ENCODE measurements at regions not wholly inside any gene's neighbourhood (a gene's known extent, or its start where the extent isn't known, plus 50 kb on each side); places are given as distances from the start of the nearest gene placed in this dataset.
A peak's percentile ranks its signal among the peaks of the same experiment; 100 is the strongest.

GRCh38 chr17:15027853-15028252 is 237.3 kb downstream of the PMP22 start:
- H3K4me1 ChIP-seq (ENCODE audit: control insufficient read depth, insufficient read depth, low read length): no peaks in the 10 kb centered on the region
- H3K4me3 ChIP-seq (ENCODE audit: low read length): no peak overlapping the region
- no peaks in the 10 kb centered on the region for H3K36me3 ChIP-seq (ENCODE audit: control insufficient read depth, insufficient read depth, low read length)
- TF ChIP-seq, protein P1, sequence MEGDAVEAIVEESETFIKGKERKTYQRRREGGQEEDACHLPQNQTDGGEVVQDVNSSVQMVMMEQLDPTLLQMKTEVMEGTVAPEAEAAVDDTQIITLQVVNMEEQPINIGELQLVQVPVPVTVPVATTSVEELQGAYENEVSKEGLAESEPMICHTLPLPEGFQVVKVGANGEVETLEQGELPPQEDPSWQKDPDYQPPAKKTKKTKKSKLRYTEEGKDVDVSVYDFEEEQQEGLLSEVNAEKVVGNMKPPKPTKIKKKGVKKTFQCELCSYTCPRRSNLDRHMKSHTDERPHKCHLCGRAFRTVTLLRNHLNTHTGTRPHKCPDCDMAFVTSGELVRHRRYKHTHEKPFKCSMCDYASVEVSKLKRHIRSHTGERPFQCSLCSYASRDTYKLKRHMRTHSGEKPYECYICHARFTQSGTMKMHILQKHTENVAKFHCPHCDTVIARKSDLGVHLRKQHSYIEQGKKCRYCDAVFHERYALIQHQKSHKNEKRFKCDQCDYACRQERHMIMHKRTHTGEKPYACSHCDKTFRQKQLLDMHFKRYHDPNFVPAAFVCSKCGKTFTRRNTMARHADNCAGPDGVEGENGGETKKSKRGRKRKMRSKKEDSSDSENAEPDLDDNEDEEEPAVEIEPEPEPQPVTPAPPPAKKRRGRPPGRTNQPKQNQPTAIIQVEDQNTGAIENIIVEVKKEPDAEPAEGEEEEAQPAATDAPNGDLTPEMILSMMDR (conservative IDR thresholded peaks at IDR 0.05): no peak
- WGBS, 2 experiments (ENCODE audit: insufficient coverage in 1 of 2, insufficient read length in 1 of 2): 96% methylated on average over 1 of the region's 1 CpG; no CpG with 5 or more reads in 1 of the 2 experiments
- H3K9ac ChIP-seq (ENCODE audit: extremely low read depth, low read length, poor library complexity, severe bottlenecking): no peak overlapping the region
- no peaks in the 10 kb centered on the region for H3K36me3 Mint-ChIP-seq (ENCODE audit: low read depth)
- no peaks in the 10 kb centered on the region for H3K27me3 ChIP-seq (ENCODE audit: control insufficient read depth, insufficient read depth, low read length, poor library complexity, severe bottlenecking)
- no peak overlapping the region for H3K27ac Mint-ChIP-seq
- no peak for DNase-seq
- H3K4me3 Mint-ChIP-seq: no peak overlapping the region
- no peaks in the 10 kb centered on the region for H3K27me3 Mint-ChIP-seq (ENCODE audit: insufficient read depth)
- no peak overlapping the region for H3K27ac ChIP-seq (ENCODE audit: low read depth, low read length)
- H3K9me3 ChIP-seq (ENCODE audit: control insufficient read depth, low read length): no peaks in the 10 kb centered on the region
- peaks cover 3% of the 10 kb centered on the region for H3K4me1 Mint-ChIP-seq
- H3K9me3 Mint-ChIP-seq: no peaks in the 10 kb centered on the region

GRCh38 chr17:15026088-15026487 is 239.0 kb downstream of the PMP22 start:
- Mint-ChIP-seq H3K27me3 (ENCODE audit: insufficient read depth) (no peaks in the 10 kb centered on the region), H3K27ac (no peak overlapping the region), H3K4me1 (peaks cover 1% of the 10 kb centered on the region), H3K4me3 (no peak overlapping the region), H3K36me3 (ENCODE audit: low read depth) (no peaks in the 10 kb centered on the region), H3K9me3 (no peaks in the 10 kb centered on the region)
- 97% methylated on average over 2 of the region's 2 CpGs; no CpG with 5 or more reads in 1 of the 2 experiments for WGBS, 2 experiments (ENCODE audit: insufficient coverage in 1 of 2, insufficient read length in 1 of 2)
- TF ChIP-seq, protein P1 (conservative IDR thresholded peaks at IDR 0.05): no peak
- no peaks in the 10 kb centered on the region for H3K36me3 ChIP-seq (ENCODE audit: control insufficient read depth, insufficient read depth, low read length)
- no peaks in the 10 kb centered on the region for H3K4me1 ChIP-seq (ENCODE audit: control insufficient read depth, insufficient read depth, low read length)
- H3K27ac ChIP-seq (ENCODE audit: low read depth, low read length): no peak overlapping the region
- no peak overlapping the region for H3K9ac ChIP-seq (ENCODE audit: extremely low read depth, low read length, poor library complexity, severe bottlenecking)
- no peak for DNase-seq
- no peaks in the 10 kb centered on the region for H3K9me3 ChIP-seq (ENCODE audit: control insufficient read depth, low read length)
- no peaks in the 10 kb centered on the region for H3K27me3 ChIP-seq (ENCODE audit: control insufficient read depth, insufficient read depth, low read length, poor library complexity, severe bottlenecking)
- no peak overlapping the region for H3K4me3 ChIP-seq (ENCODE audit: low read length)

GRCh38 chr17:15023589-15024336 is 241.4 kb downstream of the PMP22 start:
- Mint-ChIP-seq H3K27ac (no peak overlapping the region), H3K9me3 (no peaks in the 10 kb centered on the region), H3K4me1 (no peaks in the 10 kb centered on the region), H3K4me3 (no peak overlapping the region), H3K27me3 (ENCODE audit: insufficient read depth) (no peaks in the 10 kb centered on the region), H3K36me3 (ENCODE audit: low read depth) (no peaks in the 10 kb centered on the region)
- Histone ChIP-seq H3K27ac (ENCODE audit: low read depth, low read length) (no peak overlapping the region), H3K9ac (ENCODE audit: extremely low read depth, low read length, poor library complexity, severe bottlenecking) (no peak overlapping the region), H3K4me1 (ENCODE audit: control insufficient read depth, insufficient read depth, low read length) (no peaks in the 10 kb centered on the region), H3K36me3 (ENCODE audit: control insufficient read depth, insufficient read depth, low read length) (no peaks in the 10 kb centered on the region), H3K4me3 (ENCODE audit: low read length) (no peak overlapping the region), H3K27me3 (ENCODE audit: control insufficient read depth, insufficient read depth, low read length, poor library complexity, severe bottlenecking) (no peaks in the 10 kb centered on the region), H3K9me3 (ENCODE audit: control insufficient read depth, low read length) (no peaks in the 10 kb centered on the region)
- DNase-seq: peak; percentile 56
- TF ChIP-seq, protein P1 (conservative IDR thresholded peaks at IDR 0.05): no peak
- 91 to 92% methylated on average over 8 to 10 of the region's 10 CpGs for WGBS, 2 experiments (ENCODE audit: insufficient coverage in 1 of 2, insufficient read length in 1 of 2)
